BE2C (cell line): ENCODE measurements at regions not wholly inside any gene's neighbourhood (a gene's known extent, or its start where the extent isn't known, plus 50 kb on each side); places are given as distances from the start of the nearest gene placed in this dataset.

Source experiments
- DNase-seq: peaks from one replicate; pipeline ENCODE4 v3.0.0-alpha.2; 2020
- H3K27me3 ChIP-seq: fragments of 250-450 bp; sonication (Bioruptor Pico); 2 replicates; pipeline ENCODE4 v1.5.1; 2020; ENCODE audit warnings: mild to moderate bottlenecking
- H3K36me3 ChIP-seq: fragments of 250-450 bp; sonication (Bioruptor Pico); 2 replicates; pipeline ENCODE4 v1.5.1; 2020; ENCODE audit warnings: mild to moderate bottlenecking
- H3K4me1 ChIP-seq: fragments of 250-450 bp; sonication (Bioruptor Pico); 2 replicates; pipeline ENCODE4 v1.5.1; 2020
- H3K4me3 ChIP-seq: 2 replicates; pipeline ENCODE4 v1.5.1; 2011; ENCODE audit warnings: low read depth, low read length
- H3K9me3 ChIP-seq: fragments of 250-450 bp; sonication (Bioruptor Pico); 2 replicates; pipeline ENCODE4 v1.5.1; 2020
- CTCF ChIP-seq: IDR thresholded peaks from 2 replicates; pipeline ENCODE4 v1.5.1; 2012; ENCODE audit warnings: mild to moderate bottlenecking, low read depth, low read length

- TF ChIP-seq CTCF: no peak
- no peaks in the 10 kb centered on the region for H3K27me3 ChIP-seq
- DNase-seq: no peak
Observed at GRCh38 chr3:59142556-59142955, 92.7 kb upstream of the CFAP20DC start.

GRCh38 chr3:59138966-59139365, 89.1 kb upstream of the CFAP20DC start:
- Histone ChIP-seq H3K27me3 (no peaks in the 10 kb centered on the region), H3K9me3 (no peaks in the 10 kb centered on the region), H3K36me3 (no peaks in the 10 kb centered on the region), H3K4me3 (no peak overlapping the region), H3K4me1 (no peaks in the 10 kb centered on the region)
- TF ChIP-seq CTCF: no peak
- DNase-seq: no peak

More at GRCh38 chr3:59142556-59142955, 92.7 kb upstream of the CFAP20DC start:
- no peak overlapping the region for H3K4me3 ChIP-seq
- no peaks in the 10 kb centered on the region for H3K36me3 ChIP-seq
- no peaks in the 10 kb centered on the region for H3K4me1 ChIP-seq
- H3K9me3 ChIP-seq: no peaks in the 10 kb centered on the region

- no peaks in the 10 kb centered on the region for H3K9me3 ChIP-seq
- H3K27me3 ChIP-seq: no peaks in the 10 kb centered on the region
- TF ChIP-seq CTCF: no peak
- no peak for DNase-seq
- H3K36me3 ChIP-seq: no peaks in the 10 kb centered on the region
- no peak overlapping the region for H3K4me3 ChIP-seq
- H3K4me1 ChIP-seq: no peaks in the 10 kb centered on the region
Observed at GRCh38 chr3:59137415-59137814, 87.6 kb upstream of the CFAP20DC start.

GRCh38 chr3:59136081-59136480, 86.3 kb upstream of the CFAP20DC start:
- no peak for DNase-seq
- Histone ChIP-seq H3K4me1 (0 out of 2 replicates have a peak, but pooled peaks cover 5% of the 10 kb centered on the region), H3K36me3 (no peaks in the 10 kb centered on the region), H3K27me3 (no peaks in the 10 kb centered on the region), H3K9me3 (no peaks in the 10 kb centered on the region), H3K4me3 (no peak overlapping the region)
- TF ChIP-seq CTCF: no peak

GRCh38 chr3:59135096-59135495, 85.3 kb upstream of the CFAP20DC start:
- Histone ChIP-seq H3K27me3 (no peaks in the 10 kb centered on the region), H3K9me3 (no peaks in the 10 kb centered on the region), H3K36me3 (no peaks in the 10 kb centered on the region), H3K4me1 (0 out of 2 replicates have a peak, but pooled peaks cover 5% of the 10 kb centered on the region), H3K4me3 (no peak overlapping the region)
- no peak for TF ChIP-seq CTCF
- DNase-seq: no peak

GRCh38 chr3:59133311-59133710, 83.5 kb upstream of the CFAP20DC start:
- H3K27me3 ChIP-seq: no peaks in the 10 kb centered on the region
- no peak for TF ChIP-seq CTCF
- H3K4me1 ChIP-seq: 0 out of 2 replicates have a peak, but pooled peaks cover 5% of the 10 kb centered on the region
- H3K36me3 ChIP-seq: no peaks in the 10 kb centered on the region
- H3K9me3 ChIP-seq: no peaks in the 10 kb centered on the region
- no peak for DNase-seq
- no peak overlapping the region for H3K4me3 ChIP-seq
